Endodermal cell (in vitro differentiated cells): ENCODE measurements at regions not wholly inside any gene's neighbourhood (a gene's known extent, or its start where the extent isn't known, plus 50 kb on each side); places are given as distances from the start of the nearest gene placed in this dataset.

Source experiments
- DNase-seq: peaks from one replicate; pipeline ENCODE4 v3.0.0-alpha.2; 2017
- H3K27ac ChIP-seq: 2 replicates; pipeline ENCODE4 v1.5.1; 2013; ENCODE audit warnings: mild to moderate bottlenecking, low read depth, low read length, moderate library complexity
- H3K27me3 ChIP-seq: 2 replicates; pipeline ENCODE4 v1.6.1; 2013; ENCODE audit warnings: mild to moderate bottlenecking, low read length, moderate library complexity; ENCODE audit not compliant: insufficient read depth, control insufficient read depth, poor library complexity, severe bottlenecking
- H3K36me3 ChIP-seq: 2 replicates; pipeline ENCODE4 v1.7.0; 2013; ENCODE audit warnings: mild to moderate bottlenecking, low read length, moderate library complexity; ENCODE audit not compliant: control insufficient read depth, insufficient read depth
- H3K4me1 ChIP-seq: one replicate; pipeline ENCODE4 v1.7.0; 2013; ENCODE audit warnings: low read length; ENCODE audit not compliant: control insufficient read depth, insufficient read depth
- H3K4me3 ChIP-seq: 2 replicates; pipeline ENCODE4 v1.5.1; 2013; ENCODE audit warnings: mild to moderate bottlenecking, low read length, moderate library complexity
- H3K9ac ChIP-seq: 2 replicates; pipeline ENCODE4 v1.6.1; 2013; ENCODE audit warnings: mild to moderate bottlenecking, low read length, moderate library complexity; ENCODE audit not compliant: poor library complexity, severe bottlenecking; ENCODE audit errors: extremely low read depth
- H3K9me3 ChIP-seq: 2 replicates; pipeline ENCODE4 v1.6.1; 2013; ENCODE audit warnings: mild to moderate bottlenecking, low read length, moderate library complexity; ENCODE audit not compliant: control insufficient read depth
- H3K27ac Mint-ChIP-seq: 2 replicates; pipeline ENCODE4 v1.8.0; 2020; ENCODE audit warnings: mixed read lengths
- H3K27me3 Mint-ChIP-seq: 2 replicates; pipeline ENCODE4 v1.8.0; 2021; ENCODE audit warnings: mild to moderate bottlenecking, mixed read lengths; ENCODE audit not compliant: insufficient read depth
- H3K36me3 Mint-ChIP-seq: 2 replicates; pipeline ENCODE4 v1.8.0; 2020; ENCODE audit warnings: low read depth, mixed read lengths
- H3K4me1 Mint-ChIP-seq: 2 replicates; pipeline ENCODE4 v1.8.0; 2020; ENCODE audit warnings: mixed read lengths
- H3K4me3 Mint-ChIP-seq: 2 replicates; pipeline ENCODE4 v1.8.0; 2020; ENCODE audit warnings: mild to moderate bottlenecking, moderate library complexity, mixed read lengths
- H3K9me3 Mint-ChIP-seq: 2 replicates; pipeline ENCODE4 v1.8.0; 2020; ENCODE audit warnings: mild to moderate bottlenecking, mixed read lengths
- WGBS, 2 experiments: methylation state at CpG; one replicate each; pipeline versions ENCODE4 v1.1.5 to v1.1.7; 2013; ENCODE audit warnings: missing lambda C conversion rate in 2 of 2, mixed read lengths in 1 of 2; ENCODE audit not compliant: insufficient coverage in 1 of 2, insufficient read length in 1 of 2; 5-methylcytosine and 5-hydroxymethylcytosine counted together
- TF ChIP-seq, protein P1 (sequence below): fragments of 200-600 bp; sonication (generic); conservative IDR thresholded peaks from 2 replicates; pipeline ENCODE4 v1.5.0; 2021; ENCODE audit warnings: antibody characterized with exemption, mild to moderate bottlenecking

DNA sequence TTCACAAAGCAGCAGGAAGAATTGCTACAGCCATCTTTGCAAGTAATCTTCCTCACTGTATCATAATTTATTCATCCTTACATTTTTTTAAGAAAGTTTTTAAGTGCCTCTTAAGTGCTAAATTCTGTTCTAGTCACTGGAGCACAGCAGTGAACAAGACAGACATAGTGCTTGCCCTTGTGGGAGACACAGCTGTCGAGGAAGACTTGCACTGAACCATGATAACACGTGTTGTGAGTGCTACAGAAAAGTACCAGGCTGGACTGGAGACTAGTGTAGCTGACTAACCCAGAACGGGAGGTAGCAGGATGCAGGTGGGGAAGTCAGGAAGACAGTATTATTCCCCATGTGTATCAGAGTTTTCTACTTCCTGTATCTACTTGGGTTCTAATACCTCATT lies 300.6 kb downstream of the TBL1XR1 start:
- Mint-ChIP-seq H3K4me3 (no peak overlapping the region), H3K4me1 (peaks cover 6% of the 10 kb centered on the region), H3K27me3 (peaks cover 5% of the 10 kb centered on the region), H3K27ac (no peak overlapping the region), H3K36me3 (peaks cover 12% of the 10 kb centered on the region), H3K9me3 (peaks cover 32% of the 10 kb centered on the region)
- Histone ChIP-seq H3K9me3 (peaks cover 20% of the 10 kb centered on the region), H3K27ac (no peak overlapping the region), H3K9ac (no peak overlapping the region), H3K36me3 (no peaks in the 10 kb centered on the region), H3K4me1 (no peaks in the 10 kb centered on the region), H3K4me3 (no peak overlapping the region), H3K27me3 (no peaks in the 10 kb centered on the region)
- no peak for DNase-seq
- WGBS, 2 experiments = 87 to 93% methylated on average over 3 of the region's 3 CpGs
- TF ChIP-seq, protein P1, sequence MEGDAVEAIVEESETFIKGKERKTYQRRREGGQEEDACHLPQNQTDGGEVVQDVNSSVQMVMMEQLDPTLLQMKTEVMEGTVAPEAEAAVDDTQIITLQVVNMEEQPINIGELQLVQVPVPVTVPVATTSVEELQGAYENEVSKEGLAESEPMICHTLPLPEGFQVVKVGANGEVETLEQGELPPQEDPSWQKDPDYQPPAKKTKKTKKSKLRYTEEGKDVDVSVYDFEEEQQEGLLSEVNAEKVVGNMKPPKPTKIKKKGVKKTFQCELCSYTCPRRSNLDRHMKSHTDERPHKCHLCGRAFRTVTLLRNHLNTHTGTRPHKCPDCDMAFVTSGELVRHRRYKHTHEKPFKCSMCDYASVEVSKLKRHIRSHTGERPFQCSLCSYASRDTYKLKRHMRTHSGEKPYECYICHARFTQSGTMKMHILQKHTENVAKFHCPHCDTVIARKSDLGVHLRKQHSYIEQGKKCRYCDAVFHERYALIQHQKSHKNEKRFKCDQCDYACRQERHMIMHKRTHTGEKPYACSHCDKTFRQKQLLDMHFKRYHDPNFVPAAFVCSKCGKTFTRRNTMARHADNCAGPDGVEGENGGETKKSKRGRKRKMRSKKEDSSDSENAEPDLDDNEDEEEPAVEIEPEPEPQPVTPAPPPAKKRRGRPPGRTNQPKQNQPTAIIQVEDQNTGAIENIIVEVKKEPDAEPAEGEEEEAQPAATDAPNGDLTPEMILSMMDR = no peak

DNA sequence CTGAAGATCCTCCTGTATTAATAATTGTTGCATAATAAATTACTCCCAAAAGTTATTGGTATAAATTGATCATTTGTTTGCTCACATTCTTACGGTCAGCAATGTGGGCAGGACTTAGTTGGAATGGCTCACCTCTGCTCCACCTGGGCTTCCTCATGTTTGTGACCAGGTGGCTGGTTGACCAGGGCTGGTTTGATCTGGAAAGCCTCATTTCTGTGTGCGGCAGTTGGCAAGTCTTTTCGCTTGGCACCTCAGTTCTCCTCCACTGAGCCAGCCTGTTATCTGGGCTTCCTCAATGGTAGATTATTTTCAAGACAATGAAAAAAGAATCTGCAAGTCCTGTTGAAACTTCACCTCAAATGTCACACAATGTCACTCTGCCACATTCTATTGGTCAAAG lies 301.1 kb downstream of the TBL1XR1 start:
- Mint-ChIP-seq H3K4me1 (peaks cover 7% of the 10 kb centered on the region), H3K4me3 (no peak overlapping the region), H3K27ac (no peak overlapping the region), H3K9me3 (peaks cover 37% of the 10 kb centered on the region), H3K36me3 (peaks cover 12% of the 10 kb centered on the region), H3K27me3 (peaks cover 5% of the 10 kb centered on the region)
- Histone ChIP-seq H3K36me3 (no peaks in the 10 kb centered on the region), H3K4me3 (no peak overlapping the region), H3K9me3 (peaks cover 24% of the 10 kb centered on the region), H3K9ac (no peak overlapping the region), H3K27ac (no peak overlapping the region), H3K4me1 (no peaks in the 10 kb centered on the region), H3K27me3 (no peaks in the 10 kb centered on the region)
- TF ChIP-seq, protein P1 = no peak
- DNase-seq = no peak
- WGBS, 2 experiments = 94 to 97% methylated on average over 3 of the region's 3 CpGs

DNA sequence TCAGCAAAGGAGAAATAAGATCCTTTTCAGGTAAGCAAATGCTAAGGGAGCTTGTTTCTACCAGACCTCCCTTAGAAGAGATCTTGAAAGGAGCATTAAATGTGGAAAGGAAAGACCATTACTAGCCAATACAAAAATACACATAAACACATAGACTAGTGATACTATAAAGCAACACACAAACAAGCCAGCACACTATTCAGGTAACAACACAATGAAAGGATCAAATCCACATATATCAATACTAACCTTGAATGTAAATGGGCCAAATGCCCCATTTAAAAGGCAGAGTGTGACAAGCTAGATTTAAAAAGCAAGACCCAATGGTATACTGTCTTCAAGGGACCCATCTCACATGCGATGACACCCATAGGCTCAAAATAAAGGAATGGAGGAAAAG lies 317.6 kb downstream of the TBL1XR1 start:
- no peaks in the 10 kb centered on the region for H3K4me1 Mint-ChIP-seq
- H3K9ac ChIP-seq = no peak overlapping the region
- no peak for DNase-seq
- peaks cover 11% of the 10 kb centered on the region for H3K9me3 Mint-ChIP-seq
- no peak overlapping the region for H3K4me3 Mint-ChIP-seq
- no peak overlapping the region for H3K27ac Mint-ChIP-seq
- H3K27ac ChIP-seq = no peak overlapping the region
- no peaks in the 10 kb centered on the region for H3K27me3 Mint-ChIP-seq
- H3K36me3 ChIP-seq = no peaks in the 10 kb centered on the region
- TF ChIP-seq, protein P1 = no peak
- no peaks in the 10 kb centered on the region for H3K36me3 Mint-ChIP-seq
- H3K4me1 ChIP-seq = no peaks in the 10 kb centered on the region
- no peak overlapping the region for H3K4me3 ChIP-seq
- no peaks in the 10 kb centered on the region for H3K27me3 ChIP-seq
- WGBS, 2 experiments = 95% methylated on average over 1 of the region's 1 CpG; no CpG with 5 or more reads in 1 of the 2 experiments
- H3K9me3 ChIP-seq = peaks cover 12% of the 10 kb centered on the region
